AG09309 (cell line): ENCODE measurements at regions not wholly inside any gene's neighbourhood (a gene's known extent, or its start where the extent isn't known, plus 50 kb on each side); places are given as distances from the start of the nearest gene placed in this dataset.

Experiments used
- DNase-seq: peaks from one replicate; pipeline ENCODE4 v3.0.0-alpha.2; 2010; ENCODE audit warnings: low read depth
- H3K4me3 ChIP-seq: 2 replicates; pipeline ENCODE4 v1.5.1; 2011; ENCODE audit warnings: mild to moderate bottlenecking, low read depth, low read length, moderate library complexity; ENCODE audit not compliant: control insufficient read depth
- TF ChIP-seq, protein P1 (sequence below): IDR thresholded peaks from 2 replicates; pipeline ENCODE4 v1.5.1; 2011; ENCODE audit warnings: mild to moderate bottlenecking, low read depth, low read length, inconsistent platforms; ENCODE audit not compliant: insufficient read depth, control insufficient read depth; ENCODE audit errors: missing control alignments

- H3K4me3 ChIP-seq, result no peak overlapping the region
- no peak for DNase-seq
- TF ChIP-seq, protein P1, sequence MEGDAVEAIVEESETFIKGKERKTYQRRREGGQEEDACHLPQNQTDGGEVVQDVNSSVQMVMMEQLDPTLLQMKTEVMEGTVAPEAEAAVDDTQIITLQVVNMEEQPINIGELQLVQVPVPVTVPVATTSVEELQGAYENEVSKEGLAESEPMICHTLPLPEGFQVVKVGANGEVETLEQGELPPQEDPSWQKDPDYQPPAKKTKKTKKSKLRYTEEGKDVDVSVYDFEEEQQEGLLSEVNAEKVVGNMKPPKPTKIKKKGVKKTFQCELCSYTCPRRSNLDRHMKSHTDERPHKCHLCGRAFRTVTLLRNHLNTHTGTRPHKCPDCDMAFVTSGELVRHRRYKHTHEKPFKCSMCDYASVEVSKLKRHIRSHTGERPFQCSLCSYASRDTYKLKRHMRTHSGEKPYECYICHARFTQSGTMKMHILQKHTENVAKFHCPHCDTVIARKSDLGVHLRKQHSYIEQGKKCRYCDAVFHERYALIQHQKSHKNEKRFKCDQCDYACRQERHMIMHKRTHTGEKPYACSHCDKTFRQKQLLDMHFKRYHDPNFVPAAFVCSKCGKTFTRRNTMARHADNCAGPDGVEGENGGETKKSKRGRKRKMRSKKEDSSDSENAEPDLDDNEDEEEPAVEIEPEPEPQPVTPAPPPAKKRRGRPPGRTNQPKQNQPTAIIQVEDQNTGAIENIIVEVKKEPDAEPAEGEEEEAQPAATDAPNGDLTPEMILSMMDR, result no peak
Observed at GRCh38 chr4:174116021-174116420, 167.4 kb downstream of the FBXO8 start.

DNA sequence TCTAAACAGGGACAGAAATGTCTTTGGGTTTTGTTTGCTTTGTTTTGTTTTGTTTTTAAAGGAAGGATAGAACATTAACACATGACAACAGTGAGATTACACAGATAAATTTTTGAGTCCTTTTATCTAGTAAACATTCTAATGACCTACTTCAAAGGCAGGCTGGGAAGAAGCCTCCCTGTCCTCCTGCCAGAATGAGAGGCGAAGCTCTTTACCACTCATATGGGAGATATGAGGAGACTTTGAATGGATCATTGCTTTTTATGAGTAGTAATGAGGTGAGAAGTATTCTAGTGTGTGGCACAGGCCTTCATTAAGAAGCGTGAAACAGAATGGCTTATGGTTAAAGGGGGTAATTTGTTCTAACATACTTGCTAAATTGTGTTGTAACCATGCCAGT, 172.0 kb downstream of the FBXO8 start:
- no peak for DNase-seq
- TF ChIP-seq, protein P1, result no peak
- H3K4me3 ChIP-seq, result no peak overlapping the region

GRCh38 chr4:174110180-174110579, 173.3 kb downstream of the FBXO8 start:
- H3K4me3 ChIP-seq, result no peak overlapping the region
- no peak for DNase-seq
- TF ChIP-seq, protein P1, result no peak

DNA sequence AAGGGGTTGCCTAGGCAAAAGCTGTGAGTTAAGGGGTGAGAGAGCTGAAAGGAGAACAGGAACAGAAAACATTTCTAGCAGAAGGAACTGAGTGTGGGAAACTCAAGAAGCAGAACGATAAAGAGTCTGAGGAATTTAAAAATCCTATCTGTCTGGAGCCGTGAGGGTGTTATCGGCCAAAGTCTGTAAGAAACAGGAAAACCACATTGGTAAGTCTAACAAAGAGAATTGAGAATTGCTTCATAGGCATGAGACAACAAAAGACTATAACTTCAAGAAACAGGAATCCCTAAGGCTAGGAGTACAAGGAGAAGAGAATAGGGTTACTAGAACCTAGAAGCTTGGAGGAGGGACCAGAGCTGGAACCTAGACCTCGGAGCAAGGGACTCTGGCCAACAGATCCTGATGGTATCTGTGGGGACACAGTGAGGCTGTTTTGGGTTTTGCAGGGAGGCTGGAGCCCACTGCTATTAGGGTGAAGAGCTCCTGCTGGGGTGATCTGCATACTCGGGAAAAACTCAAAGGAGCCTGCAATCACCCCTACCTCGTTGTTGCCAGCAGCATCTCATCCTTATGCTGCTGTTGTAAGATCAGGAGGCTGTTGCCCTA, 175.6 kb downstream of the FBXO8 start:
- TF ChIP-seq, protein P1, result no peak
- DNase-seq, result no peak
- no peak overlapping the region for H3K4me3 ChIP-seq

GRCh38 chr4:174105202-174105601, 178.3 kb downstream of the FBXO8 start:
- DNase-seq, result no peak
- TF ChIP-seq, protein P1, result no peak
- no peak overlapping the region for H3K4me3 ChIP-seq

DNA sequence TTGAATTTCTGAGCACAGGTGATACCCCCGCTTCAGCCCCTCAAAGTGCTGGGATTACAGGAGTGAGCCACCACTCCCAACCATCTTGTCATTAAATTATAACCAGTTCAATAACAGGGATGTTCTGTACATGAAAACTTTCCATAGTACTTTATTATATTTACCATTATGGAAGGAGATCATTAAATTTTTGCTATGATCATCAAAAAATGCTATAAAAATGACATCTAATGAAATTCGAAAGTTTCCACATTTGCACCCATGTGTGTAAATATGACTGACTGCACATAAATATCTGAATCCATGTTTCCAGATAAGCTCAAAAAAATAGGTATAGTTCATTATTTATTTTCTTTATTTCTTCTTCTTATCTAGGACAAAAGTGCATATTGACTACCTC, 182.6 kb downstream of the FBXO8 start:
- no peak overlapping the region for H3K4me3 ChIP-seq
- TF ChIP-seq, protein P1, result no peak
- no peak for DNase-seq

DNA sequence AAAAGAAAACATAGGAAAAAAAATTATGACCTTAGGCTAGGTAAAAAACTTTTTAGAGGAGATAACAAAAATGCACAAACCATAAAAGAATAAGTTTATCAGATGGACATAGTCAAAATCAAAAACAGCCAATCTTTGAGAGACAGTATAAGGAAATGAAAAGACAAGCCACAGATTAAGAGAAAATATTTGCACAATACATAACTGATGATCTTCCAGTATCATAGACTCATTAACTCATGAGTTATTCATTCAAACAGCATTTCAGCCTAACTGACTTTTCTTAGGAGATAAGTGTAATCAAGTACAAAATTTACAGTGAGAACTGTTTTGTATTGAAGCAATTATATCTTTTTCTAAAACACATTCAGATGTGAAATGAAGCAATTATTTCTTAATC, 183.8 kb downstream of the FBXO8 start:
- TF ChIP-seq, protein P1, result no peak

More for the DNA sequence above, 183.8 kb downstream of the FBXO8 start:
- no peak for DNase-seq
- no peak overlapping the region for H3K4me3 ChIP-seq
